ENCODE measurements at regions not wholly inside any gene's neighbourhood (a gene's known extent, or its start where the extent isn't known, plus 50 kb on each side); places are given as distances from the start of the nearest gene placed in this dataset.
A peak's percentile ranks its signal among the peaks of the same experiment; 100 is the strongest.

DNA sequence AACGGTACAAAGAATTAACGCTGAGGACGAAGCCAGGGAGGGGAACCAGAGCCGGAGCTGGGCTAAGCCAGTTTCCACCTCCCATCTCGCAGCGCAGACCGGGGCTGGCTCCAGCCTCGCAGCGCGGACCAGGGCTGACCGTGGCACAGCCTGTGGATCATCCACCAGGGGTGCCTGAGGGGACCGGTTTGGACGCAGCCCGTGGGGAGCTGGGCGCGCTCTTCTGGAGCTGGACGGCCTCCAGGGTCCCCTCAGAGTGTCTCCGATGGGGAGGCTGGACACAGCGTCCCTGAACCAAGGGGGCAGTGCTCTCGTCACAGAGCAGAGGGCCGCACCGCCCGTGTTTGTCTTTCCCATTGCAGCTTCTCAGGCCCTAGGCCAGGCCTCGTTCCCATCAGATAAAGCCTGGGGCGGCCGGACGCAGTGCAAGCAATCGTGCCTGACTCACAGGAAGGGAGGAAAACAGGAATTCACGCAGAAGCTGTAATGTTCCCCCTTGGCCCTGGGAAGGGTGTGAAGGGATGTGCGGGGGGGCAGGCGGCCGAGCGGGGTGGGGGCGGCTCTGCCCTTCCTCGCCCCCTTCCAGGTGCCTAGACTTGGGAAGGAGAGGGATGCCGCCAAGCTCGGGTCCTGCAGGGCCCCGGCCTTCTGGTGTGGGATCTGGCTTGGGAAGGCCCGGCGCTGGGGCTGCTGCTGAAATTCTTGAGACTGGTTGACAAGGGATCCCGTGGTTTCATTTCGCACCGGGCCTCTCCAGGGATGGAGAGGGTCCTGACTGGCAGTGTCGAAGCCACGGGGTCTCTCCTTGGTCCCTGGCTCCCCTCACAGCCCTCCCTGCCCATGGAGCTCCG, 148.1 kb upstream of the ZNF469 start (continued):
- TF ChIP-seq, protein P1, sequence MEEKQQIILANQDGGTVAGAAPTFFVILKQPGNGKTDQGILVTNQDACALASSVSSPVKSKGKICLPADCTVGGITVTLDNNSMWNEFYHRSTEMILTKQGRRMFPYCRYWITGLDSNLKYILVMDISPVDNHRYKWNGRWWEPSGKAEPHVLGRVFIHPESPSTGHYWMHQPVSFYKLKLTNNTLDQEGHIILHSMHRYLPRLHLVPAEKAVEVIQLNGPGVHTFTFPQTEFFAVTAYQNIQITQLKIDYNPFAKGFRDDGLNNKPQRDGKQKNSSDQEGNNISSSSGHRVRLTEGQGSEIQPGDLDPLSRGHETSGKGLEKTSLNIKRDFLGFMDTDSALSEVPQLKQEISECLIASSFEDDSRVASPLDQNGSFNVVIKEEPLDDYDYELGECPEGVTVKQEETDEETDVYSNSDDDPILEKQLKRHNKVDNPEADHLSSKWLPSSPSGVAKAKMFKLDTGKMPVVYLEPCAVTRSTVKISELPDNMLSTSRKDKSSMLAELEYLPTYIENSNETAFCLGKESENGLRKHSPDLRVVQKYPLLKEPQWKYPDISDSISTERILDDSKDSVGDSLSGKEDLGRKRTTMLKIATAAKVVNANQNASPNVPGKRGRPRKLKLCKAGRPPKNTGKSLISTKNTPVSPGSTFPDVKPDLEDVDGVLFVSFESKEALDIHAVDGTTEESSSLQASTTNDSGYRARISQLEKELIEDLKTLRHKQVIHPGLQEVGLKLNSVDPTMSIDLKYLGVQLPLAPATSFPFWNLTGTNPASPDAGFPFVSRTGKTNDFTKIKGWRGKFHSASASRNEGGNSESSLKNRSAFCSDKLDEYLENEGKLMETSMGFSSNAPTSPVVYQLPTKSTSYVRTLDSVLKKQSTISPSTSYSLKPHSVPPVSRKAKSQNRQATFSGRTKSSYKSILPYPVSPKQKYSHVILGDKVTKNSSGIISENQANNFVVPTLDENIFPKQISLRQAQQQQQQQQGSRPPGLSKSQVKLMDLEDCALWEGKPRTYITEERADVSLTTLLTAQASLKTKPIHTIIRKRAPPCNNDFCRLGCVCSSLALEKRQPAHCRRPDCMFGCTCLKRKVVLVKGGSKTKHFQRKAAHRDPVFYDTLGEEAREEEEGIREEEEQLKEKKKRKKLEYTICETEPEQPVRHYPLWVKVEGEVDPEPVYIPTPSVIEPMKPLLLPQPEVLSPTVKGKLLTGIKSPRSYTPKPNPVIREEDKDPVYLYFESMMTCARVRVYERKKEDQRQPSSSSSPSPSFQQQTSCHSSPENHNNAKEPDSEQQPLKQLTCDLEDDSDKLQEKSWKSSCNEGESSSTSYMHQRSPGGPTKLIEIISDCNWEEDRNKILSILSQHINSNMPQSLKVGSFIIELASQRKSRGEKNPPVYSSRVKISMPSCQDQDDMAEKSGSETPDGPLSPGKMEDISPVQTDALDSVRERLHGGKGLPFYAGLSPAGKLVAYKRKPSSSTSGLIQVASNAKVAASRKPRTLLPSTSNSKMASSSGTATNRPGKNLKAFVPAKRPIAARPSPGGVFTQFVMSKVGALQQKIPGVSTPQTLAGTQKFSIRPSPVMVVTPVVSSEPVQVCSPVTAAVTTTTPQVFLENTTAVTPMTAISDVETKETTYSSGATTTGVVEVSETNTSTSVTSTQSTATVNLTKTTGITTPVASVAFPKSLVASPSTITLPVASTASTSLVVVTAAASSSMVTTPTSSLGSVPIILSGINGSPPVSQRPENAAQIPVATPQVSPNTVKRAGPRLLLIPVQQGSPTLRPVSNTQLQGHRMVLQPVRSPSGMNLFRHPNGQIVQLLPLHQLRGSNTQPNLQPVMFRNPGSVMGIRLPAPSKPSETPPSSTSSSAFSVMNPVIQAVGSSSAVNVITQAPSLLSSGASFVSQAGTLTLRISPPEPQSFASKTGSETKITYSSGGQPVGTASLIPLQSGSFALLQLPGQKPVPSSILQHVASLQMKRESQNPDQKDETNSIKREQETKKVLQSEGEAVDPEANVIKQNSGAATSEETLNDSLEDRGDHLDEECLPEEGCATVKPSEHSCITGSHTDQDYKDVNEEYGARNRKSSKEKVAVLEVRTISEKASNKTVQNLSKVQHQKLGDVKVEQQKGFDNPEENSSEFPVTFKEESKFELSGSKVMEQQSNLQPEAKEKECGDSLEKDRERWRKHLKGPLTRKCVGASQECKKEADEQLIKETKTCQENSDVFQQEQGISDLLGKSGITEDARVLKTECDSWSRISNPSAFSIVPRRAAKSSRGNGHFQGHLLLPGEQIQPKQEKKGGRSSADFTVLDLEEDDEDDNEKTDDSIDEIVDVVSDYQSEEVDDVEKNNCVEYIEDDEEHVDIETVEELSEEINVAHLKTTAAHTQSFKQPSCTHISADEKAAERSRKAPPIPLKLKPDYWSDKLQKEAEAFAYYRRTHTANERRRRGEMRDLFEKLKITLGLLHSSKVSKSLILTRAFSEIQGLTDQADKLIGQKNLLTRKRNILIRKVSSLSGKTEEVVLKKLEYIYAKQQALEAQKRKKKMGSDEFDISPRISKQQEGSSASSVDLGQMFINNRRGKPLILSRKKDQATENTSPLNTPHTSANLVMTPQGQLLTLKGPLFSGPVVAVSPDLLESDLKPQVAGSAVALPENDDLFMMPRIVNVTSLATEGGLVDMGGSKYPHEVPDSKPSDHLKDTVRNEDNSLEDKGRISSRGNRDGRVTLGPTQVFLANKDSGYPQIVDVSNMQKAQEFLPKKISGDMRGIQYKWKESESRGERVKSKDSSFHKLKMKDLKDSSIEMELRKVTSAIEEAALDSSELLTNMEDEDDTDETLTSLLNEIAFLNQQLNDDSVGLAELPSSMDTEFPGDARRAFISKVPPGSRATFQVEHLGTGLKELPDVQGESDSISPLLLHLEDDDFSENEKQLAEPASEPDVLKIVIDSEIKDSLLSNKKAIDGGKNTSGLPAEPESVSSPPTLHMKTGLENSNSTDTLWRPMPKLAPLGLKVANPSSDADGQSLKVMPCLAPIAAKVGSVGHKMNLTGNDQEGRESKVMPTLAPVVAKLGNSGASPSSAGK (IDR thresholded peaks at IDR 0.05) = peak; percentile 67
- TF ChIP-seq RBFOX2 (IDR thresholded peaks at IDR 0.05; ENCODE audit: low read depth, low read length) (peak; percentile 52), ZFX (CRISPR knock-in tag; IDR thresholded peaks at IDR 0.05) (peak; percentile 71), CBFA2T3 (IDR thresholded peaks at IDR 0.05) (0 out of 2 replicates have a peak, but pooled peaks have one; percentile 15), ZNF589 (CRISPR knock-in tag; IDR thresholded peaks at IDR 0.05; ENCODE audit: low read depth) (peak; percentile 74; the same call in 1 of the 2 replicates), ZNF583 (CRISPR knock-in tag; IDR thresholded peaks at IDR 0.05) (0 out of 2 replicates have a peak, but pooled peaks have one; percentile 23), ZNF175 (CRISPR knock-in tag; IDR thresholded peaks at IDR 0.05; ENCODE audit: low read depth) (peak; percentile 86; the same call in 1 of the 2 replicates), NRF1 (conservative IDR thresholded peaks at IDR 0.05 in 1 of 2, IDR thresholded peaks at IDR 0.05 in 1 of 2) (peak; percentile 13 to 24; a peak in 2 of 4 replicates), ZNF197 (CRISPR knock-in tag; IDR thresholded peaks at IDR 0.05; ENCODE audit: low read depth) (0 out of 2 replicates have a peak, but pooled peaks have one; percentile 24), CXXC5 (CRISPR knock-in tag; IDR thresholded peaks at IDR 0.05) (peak; percentile 31; the same call in 1 of the 2 replicates)
- TF ChIP-seq, protein P2, sequence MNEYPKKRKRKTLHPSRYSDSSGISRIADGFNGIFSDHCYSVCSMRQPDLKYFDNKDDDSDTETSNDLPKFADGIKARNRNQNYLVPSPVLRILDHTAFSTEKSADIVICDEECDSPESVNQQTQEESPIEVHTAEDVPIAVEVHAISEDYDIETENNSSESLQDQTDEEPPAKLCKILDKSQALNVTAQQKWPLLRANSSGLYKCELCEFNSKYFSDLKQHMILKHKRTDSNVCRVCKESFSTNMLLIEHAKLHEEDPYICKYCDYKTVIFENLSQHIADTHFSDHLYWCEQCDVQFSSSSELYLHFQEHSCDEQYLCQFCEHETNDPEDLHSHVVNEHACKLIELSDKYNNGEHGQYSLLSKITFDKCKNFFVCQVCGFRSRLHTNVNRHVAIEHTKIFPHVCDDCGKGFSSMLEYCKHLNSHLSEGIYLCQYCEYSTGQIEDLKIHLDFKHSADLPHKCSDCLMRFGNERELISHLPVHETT (CRISPR knock-in tag; conservative IDR thresholded peaks at IDR 0.05 in 1 of 2, IDR thresholded peaks at IDR 0.05 in 1 of 2) = peak in 1 of 2 experiments; percentile 61; a peak in 2 of 4 replicates
- TF ChIP-seq, protein P3, sequence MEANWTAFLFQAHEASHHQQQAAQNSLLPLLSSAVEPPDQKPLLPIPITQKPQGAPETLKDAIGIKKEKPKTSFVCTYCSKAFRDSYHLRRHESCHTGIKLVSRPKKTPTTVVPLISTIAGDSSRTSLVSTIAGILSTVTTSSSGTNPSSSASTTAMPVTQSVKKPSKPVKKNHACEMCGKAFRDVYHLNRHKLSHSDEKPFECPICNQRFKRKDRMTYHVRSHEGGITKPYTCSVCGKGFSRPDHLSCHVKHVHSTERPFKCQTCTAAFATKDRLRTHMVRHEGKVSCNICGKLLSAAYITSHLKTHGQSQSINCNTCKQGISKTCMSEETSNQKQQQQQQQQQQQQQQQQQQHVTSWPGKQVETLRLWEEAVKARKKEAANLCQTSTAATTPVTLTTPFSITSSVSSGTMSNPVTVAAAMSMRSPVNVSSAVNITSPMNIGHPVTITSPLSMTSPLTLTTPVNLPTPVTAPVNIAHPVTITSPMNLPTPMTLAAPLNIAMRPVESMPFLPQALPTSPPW (CRISPR knock-in tag; IDR thresholded peaks at IDR 0.05) = peak; percentile 80

Data from K562 (cell line).